ENCODE measurements at regions not wholly inside any gene's neighbourhood (a gene's known extent, or its start where the extent isn't known, plus 50 kb on each side); places are given as distances from the start of the nearest gene placed in this dataset.

- TF ChIP-seq, protein P1, sequence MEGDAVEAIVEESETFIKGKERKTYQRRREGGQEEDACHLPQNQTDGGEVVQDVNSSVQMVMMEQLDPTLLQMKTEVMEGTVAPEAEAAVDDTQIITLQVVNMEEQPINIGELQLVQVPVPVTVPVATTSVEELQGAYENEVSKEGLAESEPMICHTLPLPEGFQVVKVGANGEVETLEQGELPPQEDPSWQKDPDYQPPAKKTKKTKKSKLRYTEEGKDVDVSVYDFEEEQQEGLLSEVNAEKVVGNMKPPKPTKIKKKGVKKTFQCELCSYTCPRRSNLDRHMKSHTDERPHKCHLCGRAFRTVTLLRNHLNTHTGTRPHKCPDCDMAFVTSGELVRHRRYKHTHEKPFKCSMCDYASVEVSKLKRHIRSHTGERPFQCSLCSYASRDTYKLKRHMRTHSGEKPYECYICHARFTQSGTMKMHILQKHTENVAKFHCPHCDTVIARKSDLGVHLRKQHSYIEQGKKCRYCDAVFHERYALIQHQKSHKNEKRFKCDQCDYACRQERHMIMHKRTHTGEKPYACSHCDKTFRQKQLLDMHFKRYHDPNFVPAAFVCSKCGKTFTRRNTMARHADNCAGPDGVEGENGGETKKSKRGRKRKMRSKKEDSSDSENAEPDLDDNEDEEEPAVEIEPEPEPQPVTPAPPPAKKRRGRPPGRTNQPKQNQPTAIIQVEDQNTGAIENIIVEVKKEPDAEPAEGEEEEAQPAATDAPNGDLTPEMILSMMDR (IDR thresholded peaks at IDR 0.05), result no peak
- TF ChIP-seq POLR2AphosphoS5 (IDR thresholded peaks at IDR 0.05) (no peak), POLR2A (IDR thresholded peaks at IDR 0.05) (no peak)
Observed at GRCh38 chr18:40612356-40612755, 1342.7 kb upstream of the PIK3C3 start.
